Mesothelial cell of epicardium (in vitro differentiated cells): ENCODE measurements at regions not wholly inside any gene's neighbourhood (a gene's known extent, or its start where the extent isn't known, plus 50 kb on each side); places are given as distances from the start of the nearest gene placed in this dataset.

Experiments
- DNase-seq, 2 experiments: peaks; one replicate each; pipeline ENCODE4 v3.0.0; 2021; ENCODE audit warnings: low spot score in 2 of 2; ENCODE audit not compliant: unreplicated experiment in 2 of 2
- H3K27ac Mint-ChIP-seq: 2 replicates; pipeline ENCODE4 v1.8.0; 2021; ENCODE audit warnings: mixed read lengths
- H3K27me3 Mint-ChIP-seq: 2 replicates; pipeline ENCODE4 v1.8.0; 2021; ENCODE audit warnings: low read depth, mixed read lengths
- H3K36me3 Mint-ChIP-seq: 2 replicates; pipeline ENCODE4 v1.8.0; 2021; ENCODE audit warnings: mixed read lengths
- H3K4me1 Mint-ChIP-seq: 2 replicates; pipeline ENCODE4 v1.8.0; 2021; ENCODE audit warnings: mixed read lengths
- H3K4me3 Mint-ChIP-seq: 2 replicates; pipeline ENCODE4 v1.8.0; 2021; ENCODE audit warnings: mild to moderate bottlenecking, moderate library complexity, mixed read lengths
- H3K9me3 Mint-ChIP-seq: 2 replicates; pipeline ENCODE4 v1.8.0; 2021; ENCODE audit warnings: mixed read lengths
- TF ChIP-seq, protein P1 (sequence below): fragments of 200-600 bp; sonication (generic); IDR thresholded peaks from one replicate; pipeline ENCODE4 v1.5.0; 2021; ENCODE audit warnings: antibody characterized with exemption; ENCODE audit not compliant: unreplicated experiment

- Mint-ChIP-seq H3K36me3 (no peaks in the 10 kb centered on the region), H3K27me3 (no peaks in the 10 kb centered on the region), H3K4me3 (no peak overlapping the region)
Measured at GRCh38 chr12:92218394-92219077, 72.9 kb upstream of the BTG1 start.

DNA sequence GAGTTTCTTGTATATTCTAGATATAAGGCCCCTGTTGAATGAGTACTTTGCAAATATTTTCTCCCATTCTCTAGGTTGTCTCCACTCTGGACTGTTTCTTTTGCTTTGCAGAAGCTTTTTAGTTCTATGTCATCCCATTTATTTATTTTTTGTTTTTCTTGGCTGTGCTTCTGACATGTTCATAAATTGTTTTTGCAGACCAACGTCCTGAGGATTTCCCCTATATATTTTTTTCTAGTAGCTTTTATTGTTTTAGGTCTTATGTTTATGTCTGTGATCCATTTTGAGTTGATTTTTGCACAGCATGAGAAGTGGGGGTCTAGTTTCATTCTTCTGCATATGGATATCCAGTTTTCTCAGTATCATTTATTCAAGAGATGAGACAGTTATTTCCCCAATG, 70.4 kb upstream of the BTG1 start:
- Mint-ChIP-seq H3K36me3 (no peaks in the 10 kb centered on the region), H3K4me1 (no peaks in the 10 kb centered on the region), H3K27me3 (no peaks in the 10 kb centered on the region), H3K4me3 (no peak overlapping the region), H3K27ac (no peak overlapping the region), H3K9me3 (peaks cover 29% of the 10 kb centered on the region)
- TF ChIP-seq, protein P1, sequence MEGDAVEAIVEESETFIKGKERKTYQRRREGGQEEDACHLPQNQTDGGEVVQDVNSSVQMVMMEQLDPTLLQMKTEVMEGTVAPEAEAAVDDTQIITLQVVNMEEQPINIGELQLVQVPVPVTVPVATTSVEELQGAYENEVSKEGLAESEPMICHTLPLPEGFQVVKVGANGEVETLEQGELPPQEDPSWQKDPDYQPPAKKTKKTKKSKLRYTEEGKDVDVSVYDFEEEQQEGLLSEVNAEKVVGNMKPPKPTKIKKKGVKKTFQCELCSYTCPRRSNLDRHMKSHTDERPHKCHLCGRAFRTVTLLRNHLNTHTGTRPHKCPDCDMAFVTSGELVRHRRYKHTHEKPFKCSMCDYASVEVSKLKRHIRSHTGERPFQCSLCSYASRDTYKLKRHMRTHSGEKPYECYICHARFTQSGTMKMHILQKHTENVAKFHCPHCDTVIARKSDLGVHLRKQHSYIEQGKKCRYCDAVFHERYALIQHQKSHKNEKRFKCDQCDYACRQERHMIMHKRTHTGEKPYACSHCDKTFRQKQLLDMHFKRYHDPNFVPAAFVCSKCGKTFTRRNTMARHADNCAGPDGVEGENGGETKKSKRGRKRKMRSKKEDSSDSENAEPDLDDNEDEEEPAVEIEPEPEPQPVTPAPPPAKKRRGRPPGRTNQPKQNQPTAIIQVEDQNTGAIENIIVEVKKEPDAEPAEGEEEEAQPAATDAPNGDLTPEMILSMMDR, result no peak
- DNase-seq, result no peak

More at GRCh38 chr12:92218394-92219077, 72.9 kb upstream of the BTG1 start:
- TF ChIP-seq, protein P1, result no peak
- Mint-ChIP-seq H3K27ac (no peak overlapping the region), H3K4me1 (no peaks in the 10 kb centered on the region), H3K9me3 (peaks cover 22% of the 10 kb centered on the region)
- no peak for DNase-seq

- no peak overlapping the region for H3K27ac Mint-ChIP-seq
- TF ChIP-seq, protein P1, result no peak
- no peaks in the 10 kb centered on the region for H3K27me3 Mint-ChIP-seq
- DNase-seq, result no peak
- no peak overlapping the region for H3K4me3 Mint-ChIP-seq
- peaks cover 30% of the 10 kb centered on the region for H3K9me3 Mint-ChIP-seq
- no peaks in the 10 kb centered on the region for H3K36me3 Mint-ChIP-seq
- H3K4me1 Mint-ChIP-seq, result no peaks in the 10 kb centered on the region
Measured at GRCh38 chr12:92215358-92215757, 69.7 kb upstream of the BTG1 start.

DNA sequence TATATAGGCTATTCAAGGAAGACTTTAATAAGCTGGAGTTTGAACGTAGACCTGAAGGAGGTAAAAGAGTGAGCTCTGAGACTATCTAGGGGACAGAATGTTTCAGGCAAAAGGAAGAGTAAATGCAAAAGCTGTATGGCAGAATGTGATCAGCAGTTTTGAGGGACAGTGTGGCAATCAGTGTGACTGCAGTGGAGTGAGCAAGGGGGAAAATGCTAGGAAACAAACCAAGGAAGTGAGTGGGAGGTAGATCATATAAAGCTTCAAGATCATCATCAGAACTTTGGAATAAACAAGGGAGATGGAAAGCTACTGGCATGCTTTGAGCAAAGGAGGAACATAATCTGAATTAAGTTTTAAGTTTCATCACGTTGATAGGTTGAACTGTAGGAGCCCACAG, 67.5 kb upstream of the BTG1 start:
- no peaks in the 10 kb centered on the region for H3K4me1 Mint-ChIP-seq
- no peaks in the 10 kb centered on the region for H3K27me3 Mint-ChIP-seq
- DNase-seq, result no peak
- H3K9me3 Mint-ChIP-seq, result peaks cover 29% of the 10 kb centered on the region
- TF ChIP-seq, protein P1, result no peak
- no peak overlapping the region for H3K27ac Mint-ChIP-seq
- no peak overlapping the region for H3K4me3 Mint-ChIP-seq
- no peaks in the 10 kb centered on the region for H3K36me3 Mint-ChIP-seq

GRCh38 chr12:92210071-92210470, 64.4 kb upstream of the BTG1 start:
- no peaks in the 10 kb centered on the region for H3K27me3 Mint-ChIP-seq
- H3K9me3 Mint-ChIP-seq, result peaks cover 18% of the 10 kb centered on the region
- DNase-seq, result no peak
- H3K27ac Mint-ChIP-seq, result no peak overlapping the region
- no peaks in the 10 kb centered on the region for H3K4me1 Mint-ChIP-seq
- TF ChIP-seq, protein P1, result no peak
- no peaks in the 10 kb centered on the region for H3K36me3 Mint-ChIP-seq
- H3K4me3 Mint-ChIP-seq, result no peak overlapping the region

DNA sequence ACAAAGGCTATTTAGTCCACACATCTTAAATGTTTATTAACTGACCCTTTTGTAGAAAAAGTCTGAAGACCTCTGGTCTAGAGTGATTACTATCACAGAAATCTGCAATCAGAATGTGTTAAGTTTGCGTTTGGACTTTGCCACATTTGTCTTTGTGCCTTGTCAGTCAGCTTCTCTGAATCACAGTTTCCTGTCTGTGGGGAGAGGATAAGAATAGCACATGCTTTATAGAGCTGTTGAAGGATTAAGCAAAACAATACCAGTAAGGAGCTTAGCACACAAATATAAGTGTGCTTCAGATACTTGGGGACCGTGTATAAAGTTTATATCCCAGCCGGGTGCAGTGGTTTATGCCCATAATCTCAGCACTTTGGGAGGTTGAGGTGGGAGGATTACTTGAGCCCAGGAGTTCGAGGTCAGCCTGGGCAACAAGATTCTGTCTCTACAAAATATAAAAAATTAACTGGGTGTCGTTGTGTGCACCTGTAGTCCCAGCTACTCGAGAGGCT, 63.0 kb upstream of the BTG1 start:
- Mint-ChIP-seq H3K36me3 (no peaks in the 10 kb centered on the region), H3K27me3 (no peaks in the 10 kb centered on the region), H3K9me3 (peaks cover 11% of the 10 kb centered on the region), H3K4me3 (no peak overlapping the region), H3K27ac (no peak overlapping the region), H3K4me1 (no peaks in the 10 kb centered on the region)
- DNase-seq, result no peak
- TF ChIP-seq, protein P1, result no peak
